H1 (cell line): ENCODE measurements at regions not wholly inside any gene's neighbourhood (a gene's known extent, or its start where the extent isn't known, plus 50 kb on each side); places are given as distances from the start of the nearest gene placed in this dataset.

Experiments
- CTCF ChIA-PET: fragments of 300-600 bp; sonication (Branson Sonifier 250); formaldehyde crosslinking; loops from one replicate; lab custom pipeline; 2021; ENCODE audit not compliant: partially characterized antibody; lab: Charles Lee
- POLR2A ChIA-PET: fragments of 300-600 bp; sonication (Branson Sonifier 250); formaldehyde crosslinking; loops from one replicate; lab custom pipeline; 2021; ENCODE audit warnings: inconsistent platforms; ENCODE audit not compliant: partially characterized antibody; lab: Charles Lee
- DNase-seq, 2 experiments: peaks; one replicate each; pipeline versions ENCODE4 v3.0.0 to v3.0.0-alpha.2; 2010 to 2022; ENCODE audit warnings: low spot score in 2 of 2, low read depth in 1 of 2, mixed read lengths in 1 of 2
- FAIRE-seq: peaks from 2 replicates; lab custom pipeline; 2011; peaks lifted over from hg19 to GRCh38; lab: Jason Lieb, UNC
- H2AFZ ChIP-seq: 2 replicates; pipeline ENCODE4 v1.8.1; 2012; ENCODE audit warnings: low read length, inconsistent platforms
- H2AK5ac ChIP-seq: 2 replicates; pipeline ENCODE4 v1.6.1; 2013; ENCODE audit warnings: low read depth, low read length
- H2BK120ac ChIP-seq: replicated peaks from 2 replicates; pipeline ENCODE3; 2013; ENCODE audit warnings: low read depth, low read length, inconsistent platforms
- H2BK12ac ChIP-seq: 2 replicates; pipeline ENCODE4 v1.6.1; 2013; ENCODE audit warnings: low read depth, low read length
- H2BK15ac ChIP-seq: 2 replicates; pipeline ENCODE4 v1.6.1; 2013; ENCODE audit warnings: low read length
- H2BK20ac ChIP-seq: 2 replicates; pipeline ENCODE4 v1.6.1; 2013; ENCODE audit warnings: low read length
- H2BK5ac ChIP-seq: 2 replicates; pipeline ENCODE4 v1.6.1; 2013; ENCODE audit warnings: low read depth, low read length
- H3K14ac ChIP-seq: 2 replicates; pipeline ENCODE4 v1.6.1; 2013; ENCODE audit warnings: inconsistent platforms; ENCODE audit not compliant: insufficient read length
- H3K18ac ChIP-seq: 2 replicates; pipeline ENCODE4 v1.6.1; 2013; ENCODE audit warnings: low read length; ENCODE audit errors: extremely low read depth
- H3K23ac ChIP-seq: 2 replicates; pipeline ENCODE4 v1.6.1; 2013; ENCODE audit warnings: inconsistent platforms; ENCODE audit not compliant: insufficient read length
- H3K23me2 ChIP-seq: 2 replicates; pipeline ENCODE4 v1.6.1; 2013; ENCODE audit warnings: low read depth, low read length
- H3K27ac ChIP-seq: 2 replicates; pipeline ENCODE4 v1.6.1; 2011; ENCODE audit warnings: low read depth, low read length, inconsistent platforms
- H3K27me3 ChIP-seq, 4 experiments: replicated peaks in 1 of 4; 1 replicate in 1 of 4; 2 replicates in 3 of 4; pipeline versions ENCODE4 v1.6.1 to v1.8.1; 2011 to 2013; ENCODE audit warnings: low read length in 3 of 4, mild to moderate bottlenecking in 3 of 4, inconsistent platforms in 2 of 4, mixed read lengths in 2 of 4, moderate library complexity in 1 of 4; ENCODE audit not compliant: control insufficient read depth in 3 of 4, insufficient read depth in 3 of 4; ENCODE audit errors: extremely low read depth in 1 of 4
- H3K36me3 ChIP-seq, 4 experiments: 2 replicates each; pipeline versions ENCODE4 v1.6.1 to v1.8.1; 2011 to 2013; ENCODE audit warnings: mild to moderate bottlenecking in 4 of 4, low read length in 3 of 4, moderate library complexity in 2 of 4, control low read depth in 1 of 4, inconsistent platforms in 1 of 4; ENCODE audit not compliant: insufficient read depth in 4 of 4, control insufficient read depth in 2 of 4
- H3K4ac ChIP-seq: replicated peaks from 2 replicates; pipeline ENCODE3; 2013; ENCODE audit warnings: low read length, low read depth, mixed read lengths, inconsistent platforms; ENCODE audit not compliant: insufficient read length
- H3K4me1 ChIP-seq, 4 experiments: replicated peaks in 1 of 4; 1 replicate in 1 of 4; 2 replicates in 3 of 4; pipeline versions ENCODE4 v1.6.1 to v1.8.1; 2011 to 2013; ENCODE audit warnings: low read length in 3 of 4, inconsistent platforms in 2 of 4, mixed read lengths in 1 of 4; ENCODE audit not compliant: insufficient read depth in 4 of 4, control insufficient read depth in 3 of 4
- H3K4me2 ChIP-seq, 2 experiments: 2 replicates each; pipeline versions ENCODE4 v1.6.1 to v1.8.1; 2011 to 2013; ENCODE audit warnings: low read depth in 2 of 2, low read length in 2 of 2, control low read depth in 1 of 2, inconsistent platforms in 1 of 2, mild to moderate bottlenecking in 1 of 2; ENCODE audit not compliant: insufficient read depth in 1 of 2
- H3K4me3 ChIP-seq, 4 experiments: fragments of 200-600, 300-600 bp in 1 of 4; sonication (generic), shearing (Covaris generic), sonication (Bioruptor Twin) in 1 of 4; 2 replicates each; pipeline versions ENCODE4 v1.5.1 to v1.8.1; 2011 to 2016; ENCODE audit warnings: low read length in 4 of 4, low read depth in 3 of 4, control low read depth in 2 of 4, inconsistent platforms in 2 of 4, mild to moderate bottlenecking in 2 of 4, mixed read lengths in 1 of 4, moderate library complexity in 1 of 4; ENCODE audit not compliant: insufficient read depth in 2 of 4; ENCODE audit errors: extremely low read depth in 1 of 4
- H3K56ac ChIP-seq: replicated peaks from 2 replicates; pipeline ENCODE3; 2013; ENCODE audit warnings: low read depth, mild to moderate bottlenecking, mixed read lengths, low read length, inconsistent platforms; ENCODE audit not compliant: insufficient read length
- H3K79me1 ChIP-seq: 2 replicates; pipeline ENCODE4 v1.6.1; 2013; ENCODE audit warnings: low read depth, low read length, control low read depth
- H3K79me2 ChIP-seq, 2 experiments: 2 replicates each; pipeline versions ENCODE4 v1.6.1 to v1.8.1; 2012 to 2013; ENCODE audit warnings: low read length in 2 of 2, mild to moderate bottlenecking in 2 of 2, inconsistent platforms in 1 of 2; ENCODE audit not compliant: insufficient read depth in 2 of 2, control insufficient read depth in 1 of 2
- H3K9ac ChIP-seq, 4 experiments: replicated peaks in 1 of 4; 1 replicate in 1 of 4; 2 replicates in 3 of 4; pipeline versions ENCODE4 v1.6.1 to v1.8.1; 2011 to 2013; ENCODE audit warnings: low read depth in 3 of 4, low read length in 3 of 4, control low read depth in 2 of 4, mild to moderate bottlenecking in 2 of 4, moderate library complexity in 2 of 4, inconsistent platforms in 1 of 4; ENCODE audit errors: extremely low read depth in 1 of 4
- H3K9me3 ChIP-seq, 2 experiments: 2 replicates each; pipeline versions ENCODE4 v1.6.1 to v1.8.1; 2012 to 2013; ENCODE audit warnings: mild to moderate bottlenecking in 2 of 2, moderate library complexity in 2 of 2, control low read depth in 1 of 2, inconsistent platforms in 1 of 2, low read depth in 1 of 2, low read length in 1 of 2, mixed read lengths in 1 of 2; ENCODE audit not compliant: insufficient read depth in 2 of 2
- H4K20me1 ChIP-seq, 2 experiments: replicated peaks in 1 of 2; 2 replicates each; pipeline versions ENCODE3 to v1.8.1; 2011 to 2013; ENCODE audit warnings: inconsistent platforms in 2 of 2, low read length in 2 of 2, mild to moderate bottlenecking in 1 of 2; ENCODE audit not compliant: insufficient read depth in 2 of 2, control insufficient read depth in 1 of 2
- H4K5ac ChIP-seq: 2 replicates; pipeline ENCODE4 v1.6.1; 2013; ENCODE audit warnings: low read length, low read depth, mixed read lengths, inconsistent platforms; ENCODE audit not compliant: insufficient read length
- H4K8ac ChIP-seq: 2 replicates; pipeline ENCODE4 v1.8.0; 2013; ENCODE audit warnings: mild to moderate bottlenecking, moderate library complexity, low read length, inconsistent platforms; ENCODE audit not compliant: insufficient read depth; ENCODE audit errors: extremely low read depth
- H4K91ac ChIP-seq: replicated peaks from 2 replicates; pipeline ENCODE3; 2013; ENCODE audit warnings: low read length, mixed read lengths, inconsistent platforms; ENCODE audit not compliant: insufficient read length
- BACH1 ChIP-seq: IDR thresholded peaks from 2 replicates; pipeline ENCODE4 v1.6.1; 2012; ENCODE audit warnings: low read length, improper control_type of control experiment
- BRCA1 ChIP-seq: IDR thresholded peaks from 2 replicates; pipeline ENCODE4 v1.6.1; 2012; ENCODE audit warnings: low read depth, low read length, improper control_type of control experiment
- CBX8 ChIP-seq: fragments of 300-800, 300-1000 bp; sonication (generic); IDR thresholded peaks from 2 replicates; pipeline ENCODE4 v1.7.1; 2016; ENCODE audit warnings: low read depth, low read length, borderline replicate concordance
- CEBPB ChIP-seq: IDR thresholded peaks from 2 replicates; pipeline ENCODE4 v1.6.1; 2012; ENCODE audit warnings: low read depth, low read length
- CHD1 ChIP-seq: IDR thresholded peaks from 2 replicates; pipeline ENCODE4 v1.6.1; 2012; ENCODE audit warnings: low read depth, low read length, improper control_type of control experiment
- CTBP2 ChIP-seq: IDR thresholded peaks from 2 replicates; pipeline ENCODE4 v1.7.0; 2011; ENCODE audit warnings: borderline replicate concordance, mild to moderate bottlenecking, moderate library complexity, mixed read lengths, low read length; ENCODE audit not compliant: insufficient read depth, insufficient read length
- EP300 ChIP-seq, 2 experiments: IDR thresholded peaks; 1 replicate in 1 of 2; 2 replicates in 1 of 2; pipeline ENCODE4 v1.6.1; 2011 to 2012; ENCODE audit warnings: low read depth in 2 of 2, low read length in 2 of 2, mild to moderate bottlenecking in 2 of 2, borderline replicate concordance in 1 of 2, inconsistent platforms in 1 of 2, moderate library complexity in 1 of 2
- HDAC6 ChIP-seq: IDR thresholded peaks from one replicate; pipeline ENCODE4 v1.7.1; 2012; ENCODE audit warnings: low read depth, mild to moderate bottlenecking, inconsistent platforms, low read length, moderate library complexity
- JUND ChIP-seq: IDR thresholded peaks from 2 replicates; pipeline ENCODE4 v1.6.1; 2011; ENCODE audit warnings: mild to moderate bottlenecking, improper control_type of control experiment, low read length
- KDM4A ChIP-seq: IDR thresholded peaks from one replicate; pipeline ENCODE4 v1.7.1; 2012; ENCODE audit warnings: low read depth, mild to moderate bottlenecking, moderate library complexity, low read length, inconsistent platforms; ENCODE audit not compliant: severe bottlenecking
- KDM5A ChIP-seq: fragments of 200-600 bp; IDR thresholded peaks from 2 replicates; pipeline ENCODE4 v1.7.1; 2012; ENCODE audit warnings: mild to moderate bottlenecking, low read length, inconsistent platforms, mixed read lengths
- NANOG ChIP-seq: IDR thresholded peaks from 2 replicates; pipeline ENCODE4 v1.6.1; 2011; ENCODE audit warnings: low read length, low read depth, mild to moderate bottlenecking, inconsistent platforms; ENCODE audit not compliant: insufficient read depth, poor library complexity, severe bottlenecking
- RAD21 ChIP-seq, 2 experiments: IDR thresholded peaks in 1 of 2; conservative IDR thresholded peaks in 1 of 2; 2 replicates each; pipeline ENCODE4 v1.6.1; 2011; ENCODE audit warnings: low read depth in 2 of 2, low read length in 2 of 2, improper control_type of control experiment in 1 of 2, inconsistent platforms in 1 of 2, mild to moderate bottlenecking in 1 of 2, moderate library complexity in 1 of 2
- SP1 ChIP-seq: IDR thresholded peaks from 2 replicates; pipeline ENCODE4 v1.6.1; 2011; ENCODE audit warnings: low read depth, low read length
- SP4 ChIP-seq: IDR thresholded peaks from 2 replicates; pipeline ENCODE4 v1.6.1; 2012; ENCODE audit warnings: low read length, inconsistent platforms
- TAF1 ChIP-seq: IDR thresholded peaks from 2 replicates; pipeline ENCODE4 v1.6.1; 2011; ENCODE audit warnings: mild to moderate bottlenecking, low read depth, low read length
- TBP ChIP-seq: IDR thresholded peaks from 2 replicates; pipeline ENCODE4 v1.6.1; 2011; ENCODE audit warnings: low read depth, low read length, improper control_type of control experiment

DNA sequence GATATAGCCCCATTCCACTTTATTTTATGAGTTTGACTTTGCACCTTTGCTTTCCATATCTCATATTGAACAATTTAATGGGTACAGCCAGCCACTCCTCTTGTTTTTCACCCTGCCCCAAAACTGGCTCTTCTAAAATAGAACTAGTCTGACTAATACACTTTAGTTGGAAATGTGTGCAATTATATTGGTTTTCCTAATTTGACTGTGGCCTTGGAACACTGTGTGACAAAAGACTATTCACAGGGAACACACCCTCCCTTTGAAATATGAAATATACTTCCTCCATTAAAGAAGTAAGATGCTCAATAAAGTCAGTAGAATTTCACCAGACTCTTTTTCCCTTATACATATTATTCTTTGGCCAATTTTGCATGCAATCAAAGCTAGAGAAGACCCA lies 218.6 kb upstream of the DCN start:
- H3K79me1 ChIP-seq = no peaks in the 10 kb centered on the region
- H3K4ac ChIP-seq = no peak overlapping the region
- H4K91ac ChIP-seq = no peak overlapping the region
- CTCF ChIA-PET = interaction anchor here (2.5 kb wide), 1 partner anchor 19 kb away, joined by 12 read pairs; no protein-coding TSS in a partner anchor
- no peak overlapping the region for H3K27ac ChIP-seq
- no peak for DNase-seq
- H3K4me3 ChIP-seq = no peak overlapping the region
- no peaks in the 10 kb centered on the region for H3K9me3 ChIP-seq
- no peaks in the 10 kb centered on the region for H4K20me1 ChIP-seq
- no peak overlapping the region for H2BK5ac ChIP-seq
- no peak overlapping the region for H3K9ac ChIP-seq
- no peaks in the 10 kb centered on the region for H3K79me2 ChIP-seq
- no peak overlapping the region for H3K18ac ChIP-seq
- no peak overlapping the region for H3K14ac ChIP-seq
- H2BK12ac ChIP-seq = no peak overlapping the region
- no peak overlapping the region for H3K56ac ChIP-seq
- H4K5ac ChIP-seq = no peak overlapping the region
- POLR2A ChIA-PET = no interaction called here
- H2BK15ac ChIP-seq = no peak overlapping the region
- H3K4me1 ChIP-seq = peaks cover 0 to 4% (median 0%) of the 10 kb centered on the region in 4 experiments; a peak in 2 of 7 replicates
- H2BK120ac ChIP-seq = no peak overlapping the region
- no peaks in the 10 kb centered on the region for H3K36me3 ChIP-seq
- H3K23ac ChIP-seq = no peak overlapping the region
- no peak overlapping the region for H2BK20ac ChIP-seq
- H3K27me3 ChIP-seq = no peaks in the 10 kb centered on the region
- no peak overlapping the region for H4K8ac ChIP-seq
- H2AFZ ChIP-seq = no peak overlapping the region
- no peak for FAIRE-seq
- no peaks in the 10 kb centered on the region for H3K23me2 ChIP-seq
- H2AK5ac ChIP-seq = no peak overlapping the region
- no peak overlapping the region for H3K4me2 ChIP-seq
- TF ChIP-seq KDM5A = no peak
- no peak for TF ChIP-seq HDAC6
- no peak for TF ChIP-seq CBX8
- no peak for TF ChIP-seq TAF1
- TF ChIP-seq CTBP2 = no peak
- no peak for TF ChIP-seq EP300 (IDR thresholded peaks at IDR 0.05; ENCODE audit: borderline replicate concordance in 1 of 2, low read depth in 2 of 2, low read length in 2 of 2)
- TF ChIP-seq RAD21 (IDR thresholded peaks at IDR 0.05 in 1 of 2, conservative IDR thresholded peaks at IDR 0.05 in 1 of 2; ENCODE audit: low read depth in 2 of 2, low read length in 2 of 2) = no peak
- no peak for TF ChIP-seq CEBPB
- no peak for TF ChIP-seq BRCA1
- TF ChIP-seq CHD1 = no peak
- TF ChIP-seq KDM4A = no peak
- TF ChIP-seq TBP = no peak
- no peak for TF ChIP-seq SP4
- TF ChIP-seq BACH1 = no peak
- TF ChIP-seq SP1 = no peak
- TF ChIP-seq JUND = no peak
- TF ChIP-seq NANOG = no peak
